Iris pigment epithelial cell (primary cell): ENCODE measurements at regions not wholly inside any gene's neighbourhood (a gene's known extent, or its start where the extent isn't known, plus 50 kb on each side); places are given as distances from the start of the nearest gene placed in this dataset.

Experiments used
- DNase-seq: peaks from one replicate; pipeline ENCODE4 v3.0.0-alpha.2; 2011; ENCODE audit warnings: low read depth

DNA sequence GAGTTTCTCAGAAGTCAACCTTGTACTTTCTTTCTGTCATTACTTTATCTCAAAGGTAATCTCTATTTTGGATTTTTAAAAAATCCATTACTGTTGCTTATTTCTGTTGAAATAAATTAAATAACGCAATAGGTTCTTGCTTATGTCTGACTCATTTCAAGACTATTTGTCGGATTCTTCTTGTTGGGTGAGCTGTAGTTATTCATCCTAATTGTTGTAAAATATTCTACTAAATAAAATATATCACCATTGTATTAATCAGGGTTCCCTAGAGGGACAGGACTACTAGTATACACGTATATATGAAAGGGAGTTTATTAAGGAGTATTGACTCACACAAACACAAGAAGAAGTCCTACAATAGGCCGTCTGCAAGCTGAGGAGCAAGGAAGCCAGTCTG, 403.9 kb upstream of the CYRIA start:
- no peak for DNase-seq

DNA sequence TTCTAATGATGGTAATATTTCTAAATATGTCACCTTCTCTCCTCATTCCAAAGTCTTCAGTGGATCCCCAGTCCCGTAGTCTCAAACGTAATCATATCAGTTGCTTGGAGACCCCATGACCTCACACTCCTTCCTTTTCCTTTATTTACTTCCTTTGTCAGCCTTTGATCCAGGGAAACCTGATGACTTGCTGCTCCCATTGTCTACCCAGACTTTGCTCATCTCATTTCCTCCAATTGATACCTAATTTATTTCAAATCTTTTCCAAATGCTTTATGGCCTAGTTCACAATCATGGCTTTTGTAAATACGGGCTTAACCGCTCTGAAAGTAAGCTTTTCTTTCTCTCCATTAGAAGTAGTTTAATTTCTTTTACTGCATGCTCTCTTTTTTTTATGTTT, 402.4 kb upstream of the CYRIA start:
- no peak for DNase-seq

DNA sequence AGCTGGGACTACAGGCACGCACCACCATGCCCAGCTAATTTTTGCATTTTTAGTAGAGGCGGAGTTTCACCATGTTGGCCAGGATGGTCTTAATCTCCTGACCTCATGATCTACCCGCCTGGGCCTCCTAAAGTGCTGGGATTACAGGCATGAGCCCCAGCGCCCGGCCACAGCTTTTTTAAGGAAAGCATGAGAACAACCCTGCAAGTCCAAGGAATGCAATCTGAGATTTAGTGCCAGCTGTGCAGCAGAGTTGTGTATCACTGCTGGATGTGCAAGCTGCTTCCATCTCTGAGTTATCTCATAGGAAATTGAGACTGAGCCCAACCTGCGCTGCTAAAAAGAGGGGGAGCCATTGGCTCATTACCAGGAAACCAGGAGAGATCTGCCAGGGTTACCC, 399.9 kb upstream of the CYRIA start:
- DNase-seq: no peak

DNA sequence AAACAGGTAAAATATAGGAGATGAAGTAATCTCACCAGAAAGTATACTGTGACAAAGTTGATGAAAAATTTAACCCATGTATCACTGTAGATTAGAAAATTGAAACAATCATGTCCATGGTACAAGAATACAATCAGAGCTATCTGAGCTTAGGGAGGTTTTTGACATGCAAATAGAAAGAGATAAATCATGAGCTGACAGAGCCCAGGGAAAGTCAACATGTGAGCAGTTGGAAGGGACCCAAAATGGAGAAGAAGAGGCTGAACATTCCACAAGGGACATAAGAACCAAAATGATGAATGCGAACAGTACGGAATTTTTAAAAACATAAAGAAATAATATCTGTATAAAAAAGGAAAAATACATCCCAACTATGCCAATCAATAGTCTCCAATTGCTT, 395.4 kb upstream of the CYRIA start:
- no peak for DNase-seq

DNA sequence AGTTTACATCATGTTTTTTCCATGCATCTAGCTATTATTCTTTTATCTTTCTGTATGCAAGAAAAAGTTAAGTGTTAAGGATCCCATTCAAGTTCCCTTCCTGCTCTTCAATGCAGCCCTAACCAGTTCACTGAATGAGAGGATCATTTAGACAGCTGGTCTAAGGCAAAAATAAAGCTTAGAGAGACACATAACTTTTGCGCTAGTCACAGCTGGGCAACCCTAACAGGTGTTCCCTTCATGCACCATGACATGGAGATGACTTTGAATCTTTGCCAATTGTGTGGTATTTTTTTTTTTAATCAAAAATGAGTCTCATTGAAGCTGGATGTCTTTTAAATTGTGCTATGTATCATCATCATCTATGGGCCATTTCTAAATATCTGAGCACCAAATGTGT, 393.8 kb upstream of the CYRIA start:
- no peak for DNase-seq

DNA sequence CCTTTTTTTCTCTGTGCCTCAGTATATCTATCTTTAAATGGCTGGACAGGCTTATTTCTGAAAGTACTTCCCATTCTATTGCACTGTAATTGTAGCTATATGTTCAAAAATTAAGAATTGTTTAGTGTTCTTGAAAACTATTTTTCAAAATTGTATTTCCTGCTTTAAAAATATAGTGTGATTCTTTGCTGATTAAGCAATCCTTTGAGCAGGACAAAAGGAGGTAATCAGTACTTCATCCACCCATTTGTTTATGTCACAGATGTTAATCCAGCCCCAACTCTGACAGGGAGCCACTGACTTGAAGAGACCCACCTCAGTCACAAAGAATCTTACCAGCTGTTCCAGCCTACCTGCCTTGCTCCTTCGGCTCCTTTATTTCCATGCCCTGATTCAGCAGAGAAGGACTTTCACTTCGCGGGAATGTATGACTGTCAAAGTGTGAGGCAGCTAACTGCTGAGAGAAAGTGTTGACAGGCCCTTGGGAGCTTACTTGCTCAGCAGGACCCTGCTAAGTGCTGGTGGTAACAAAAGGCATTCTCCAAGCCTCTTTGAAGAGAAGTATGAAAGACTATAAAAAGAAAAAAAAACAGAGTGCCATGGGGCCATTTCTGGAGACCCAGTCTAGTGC, 393.3 kb upstream of the CYRIA start:
- DNase-seq: no peak

DNA sequence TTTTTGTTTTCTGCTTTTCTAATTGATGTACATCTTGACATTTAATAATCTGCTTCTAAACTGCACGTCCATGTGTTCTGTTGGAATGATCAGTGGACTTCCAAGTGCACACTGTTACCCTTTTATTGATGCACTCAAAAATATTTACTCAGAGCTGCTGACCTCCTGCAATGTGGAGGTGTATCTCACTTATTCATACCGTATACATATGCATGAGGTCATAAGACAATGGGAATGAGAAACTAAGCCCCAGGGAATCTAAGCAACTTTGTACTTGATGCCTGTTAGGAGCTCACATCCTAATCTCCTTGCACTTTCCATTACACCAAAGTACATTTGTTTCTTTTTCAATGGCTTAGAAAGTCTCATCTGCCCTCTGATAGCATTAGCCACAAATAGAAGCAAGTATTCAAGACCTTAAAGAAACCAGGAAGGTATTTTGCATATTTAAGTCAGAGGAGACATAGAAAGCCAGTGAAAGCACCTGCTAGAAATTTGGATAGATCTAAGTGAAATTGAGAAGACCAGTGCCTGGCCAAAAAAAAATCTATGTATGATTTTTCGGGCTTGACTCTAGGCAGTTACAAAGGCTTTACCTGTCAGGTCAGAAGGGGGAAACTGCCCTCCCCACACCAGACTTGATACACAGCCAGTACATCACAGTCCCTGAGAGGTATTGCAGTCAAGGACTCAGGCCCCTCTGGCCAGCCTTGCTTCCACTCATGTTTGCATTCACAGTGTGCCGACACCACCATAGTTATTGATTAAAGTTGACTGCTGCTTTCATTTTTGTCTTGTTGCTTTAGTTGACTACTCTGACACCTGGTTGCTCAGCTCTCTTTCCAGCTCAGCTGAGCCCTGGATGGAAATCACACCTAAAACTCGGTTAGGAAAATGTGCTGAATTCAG, 391.7 kb upstream of the CYRIA start:
- no peak for DNase-seq

DNA sequence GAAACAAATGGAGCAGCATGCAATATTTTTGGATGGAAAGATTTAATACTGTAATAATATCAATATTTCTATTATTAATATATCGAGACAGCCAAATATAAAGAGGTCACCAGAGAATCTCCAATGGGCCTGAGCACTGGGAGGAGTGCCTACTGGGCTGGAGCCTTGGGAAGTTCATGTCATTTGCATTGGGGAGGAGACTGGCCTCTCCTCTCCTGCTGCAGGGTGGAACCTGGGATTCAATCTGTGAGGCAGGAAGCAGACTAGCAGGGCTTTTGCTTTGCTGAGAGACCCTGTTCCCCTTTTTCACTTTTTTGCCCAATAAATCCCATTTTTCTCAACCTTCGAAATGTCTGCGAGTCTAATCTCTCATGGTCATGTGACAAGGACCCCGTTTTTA, 390.6 kb upstream of the CYRIA start:
- DNase-seq: no peak

DNA sequence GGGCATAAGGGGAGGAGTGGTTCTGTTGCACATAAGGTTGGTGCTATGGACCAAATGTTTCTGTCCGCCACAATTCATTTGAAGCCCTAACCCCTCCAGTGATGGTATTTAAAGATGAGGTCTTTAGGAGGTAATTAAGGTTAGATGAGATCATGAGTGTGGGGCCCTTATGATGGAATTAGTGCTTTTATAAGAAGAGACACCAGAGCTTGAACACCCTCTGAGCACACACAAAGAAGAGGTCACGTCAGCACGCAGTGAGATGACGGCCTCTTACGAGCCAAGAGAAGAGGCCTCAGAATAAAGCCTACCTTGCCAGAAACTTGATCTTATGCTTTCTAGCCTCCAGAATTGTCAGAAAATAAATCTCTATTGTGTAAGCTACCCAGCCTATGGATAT, 386.4 kb upstream of the CYRIA start:
- no peak for DNase-seq

DNA sequence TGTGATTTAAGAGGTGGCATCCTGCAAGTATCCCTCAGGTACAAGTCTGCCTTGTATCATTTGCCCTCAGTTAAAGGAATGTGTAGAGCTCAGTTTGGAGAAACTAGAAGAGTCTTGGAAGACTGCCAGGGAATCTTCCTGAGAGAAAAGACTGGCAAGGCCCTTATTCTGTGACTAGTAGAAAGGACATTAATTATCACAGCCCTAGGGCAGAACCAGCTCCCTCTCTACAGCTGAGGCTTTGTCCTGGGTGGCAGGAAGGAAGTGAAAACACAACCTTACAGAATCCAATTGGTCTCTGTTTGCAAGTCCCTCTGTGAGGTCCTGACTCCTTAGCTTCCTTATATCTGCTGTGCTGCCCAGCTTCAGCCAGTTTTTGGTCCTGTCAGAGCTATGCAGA, 385.9 kb upstream of the CYRIA start:
- no peak for DNase-seq

DNA sequence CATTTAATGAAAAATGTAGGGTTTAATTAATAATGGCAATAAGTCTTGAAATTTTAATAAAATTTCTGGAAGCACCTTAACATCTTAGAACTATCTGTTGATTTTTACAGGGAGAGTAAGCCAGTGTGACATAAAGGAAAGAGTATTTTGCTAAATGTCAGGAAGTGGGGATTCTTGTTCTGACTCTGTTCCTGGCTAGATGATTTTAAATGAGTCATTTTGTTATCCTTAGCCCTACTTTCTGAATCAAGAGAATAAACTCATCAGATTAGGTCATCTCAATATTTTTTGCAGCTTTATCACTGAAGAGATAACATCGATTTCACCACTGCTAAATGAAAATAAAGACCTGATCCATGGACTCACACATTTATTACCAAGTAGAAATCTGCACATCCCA, 377.5 kb upstream of the CYRIA start:
- DNase-seq: peak; percentile 69

DNA sequence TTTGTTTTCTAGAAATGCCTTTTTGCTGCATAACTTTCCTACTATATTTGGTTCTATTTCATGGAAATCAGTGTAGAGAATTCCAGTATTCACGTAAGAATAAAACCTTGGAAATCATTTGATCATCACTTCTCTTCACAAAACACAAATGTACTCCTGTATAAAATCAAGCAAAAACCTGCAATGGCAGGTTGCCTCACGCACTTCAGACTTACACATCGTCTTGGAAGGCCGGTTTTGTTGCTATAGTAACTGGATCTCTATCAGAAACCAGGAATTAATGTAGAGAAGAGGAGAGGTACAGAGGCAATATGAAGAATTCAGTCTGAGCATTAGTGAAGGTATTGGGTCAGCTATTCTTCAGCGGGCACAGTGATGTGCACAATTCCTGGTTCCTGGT, 370.7 kb upstream of the CYRIA start:
- no peak for DNase-seq

DNA sequence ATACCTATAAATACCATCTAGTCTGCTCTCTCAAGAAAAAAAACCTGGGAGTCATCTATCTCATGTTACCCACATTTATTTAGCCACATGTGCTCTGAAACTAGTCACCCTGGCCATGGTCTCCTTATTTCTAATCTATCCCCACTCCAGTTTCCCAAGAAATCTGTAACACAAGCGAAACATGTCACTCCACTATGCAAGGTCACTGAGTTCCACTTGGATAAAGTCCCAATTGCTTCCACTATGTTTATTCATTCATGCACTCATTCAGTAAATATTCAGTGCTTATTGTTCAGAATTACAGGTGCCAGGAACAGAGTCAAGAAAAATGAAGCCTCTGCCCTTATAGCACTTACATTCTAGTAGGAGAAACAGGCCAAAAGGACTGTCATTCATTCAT, 369.4 kb upstream of the CYRIA start:
- peak; percentile 80 for DNase-seq

DNA sequence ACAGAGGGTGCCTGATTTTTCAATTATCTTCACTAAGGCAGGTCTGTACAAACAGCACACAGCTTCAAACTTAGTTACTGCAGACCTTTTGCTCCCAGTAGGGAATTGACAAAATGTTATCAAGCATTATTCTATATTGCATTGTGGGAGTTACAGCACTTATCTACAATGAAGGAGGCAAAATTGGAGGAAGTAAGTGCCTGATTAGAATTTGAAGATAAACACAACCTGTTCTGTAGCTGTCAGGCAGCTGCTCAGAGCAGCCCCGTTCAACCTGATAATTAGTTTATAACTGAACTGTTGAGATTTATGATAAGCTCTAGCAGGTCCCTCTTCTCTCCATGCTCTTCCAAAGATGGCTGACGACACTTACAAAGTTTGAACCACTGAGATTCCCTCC, 364.4 kb upstream of the CYRIA start:
- DNase-seq: no peak

DNA sequence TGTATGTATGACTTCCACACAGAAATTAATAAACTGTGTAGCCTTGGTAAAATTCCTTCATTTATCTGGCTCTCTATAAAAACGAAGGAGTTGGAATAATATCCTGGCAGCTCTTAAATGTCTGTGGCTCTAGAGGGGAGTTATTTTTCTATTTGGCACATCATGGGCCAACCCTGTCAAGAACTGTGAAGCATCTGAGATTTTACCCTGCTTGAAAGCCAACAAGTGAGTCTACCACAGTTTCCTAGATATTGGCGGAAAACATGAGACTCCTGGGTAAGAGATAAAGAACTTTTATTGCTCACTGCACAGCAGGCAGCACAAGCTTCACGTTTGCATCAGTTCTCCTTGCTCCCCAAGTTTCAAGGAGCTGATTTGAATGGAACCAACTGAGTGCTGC, 346.7 kb upstream of the CYRIA start:
- no peak for DNase-seq

DNA sequence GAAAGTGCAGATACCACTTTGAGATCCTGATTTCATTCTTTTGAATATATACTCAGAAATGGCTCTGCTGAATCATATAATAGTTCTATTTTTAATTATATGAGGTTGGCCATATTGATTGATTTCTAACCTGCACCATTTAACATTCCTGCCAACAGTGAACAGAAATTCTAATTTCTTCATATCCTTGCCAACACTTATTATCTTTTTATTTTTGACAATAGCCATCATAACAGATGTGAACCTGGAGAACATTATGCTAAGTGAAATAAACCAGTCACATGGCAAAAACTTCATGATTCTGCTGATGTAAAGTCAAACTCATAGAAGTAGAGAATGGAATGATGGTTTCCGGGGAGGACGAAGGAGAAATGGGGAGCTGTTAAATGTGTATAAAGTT, 344.5 kb upstream of the CYRIA start:
- no peak for DNase-seq

DNA sequence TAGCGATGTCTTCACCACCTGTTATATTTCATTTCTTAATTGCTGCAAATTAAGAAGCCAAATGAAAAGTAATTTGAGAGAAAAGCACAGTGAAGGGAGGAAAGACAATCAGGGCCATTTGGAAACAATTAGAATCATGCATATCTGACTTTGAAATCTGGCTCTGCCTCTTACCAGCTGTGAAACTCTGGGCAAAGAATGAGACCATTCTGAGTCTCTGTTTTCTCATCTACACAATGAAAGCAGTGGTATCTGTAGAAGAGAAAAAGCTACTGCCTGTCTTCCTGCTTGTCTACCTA, 334.5 kb upstream of the CYRIA start:
- DNase-seq: no peak

DNA sequence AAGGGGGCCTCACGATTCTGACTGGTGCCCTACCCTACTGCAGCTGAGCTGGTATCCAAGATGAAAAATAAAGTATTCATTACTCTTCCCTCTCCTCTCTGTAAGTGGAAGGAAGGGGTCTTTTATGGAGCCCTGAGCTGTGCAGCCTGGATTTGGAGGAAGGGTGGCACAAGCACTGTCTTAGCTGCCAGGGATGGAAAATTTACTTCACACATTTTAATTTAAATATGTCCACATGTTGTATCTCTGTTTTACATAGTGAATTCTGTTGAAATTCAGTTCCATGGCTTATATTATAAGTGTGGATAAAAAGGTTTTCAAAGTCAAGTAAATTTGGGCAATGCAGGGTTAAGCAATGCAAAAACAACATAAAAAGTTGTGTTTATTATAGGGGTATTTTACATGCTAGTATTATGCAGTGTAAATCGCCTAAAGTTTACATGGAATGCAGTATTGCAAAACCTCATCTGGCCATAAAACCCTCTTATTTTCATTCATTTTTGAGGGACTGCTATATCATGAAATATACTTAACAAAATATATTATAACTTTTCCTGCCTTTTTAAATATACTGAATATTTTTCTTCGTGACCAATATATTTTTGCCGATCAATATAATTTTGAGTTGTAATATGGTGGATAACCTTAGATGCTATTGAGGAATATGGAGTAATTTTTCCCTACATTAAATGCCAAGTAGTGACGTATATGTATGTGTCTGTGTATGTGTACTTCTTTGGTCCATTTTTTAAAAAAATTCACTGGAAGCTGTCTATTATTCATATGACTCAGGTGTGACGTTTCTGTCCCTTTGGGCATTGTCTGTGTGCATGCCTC, 333.9 kb upstream of the CYRIA start:
- no peak for DNase-seq

DNA sequence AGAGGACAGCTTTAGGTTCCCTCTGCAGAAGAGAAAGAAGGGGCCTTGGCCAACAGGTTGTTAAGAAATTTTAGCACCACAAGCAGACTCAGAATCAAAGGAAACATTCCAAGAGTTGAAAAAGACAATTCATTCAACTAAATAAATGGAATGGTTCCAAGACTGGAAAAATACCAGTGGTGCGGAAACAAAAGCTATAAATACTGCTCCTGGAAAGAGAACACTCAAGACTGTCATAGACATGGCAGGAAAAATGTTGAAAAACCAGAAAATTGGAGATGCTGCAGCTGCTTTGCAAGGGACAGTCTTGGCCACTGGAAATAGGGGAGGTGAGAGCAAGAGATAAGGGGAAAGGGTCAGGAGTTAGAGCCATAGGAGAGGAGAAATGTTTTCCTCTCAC, 312.7 kb upstream of the CYRIA start:
- DNase-seq: no peak

DNA sequence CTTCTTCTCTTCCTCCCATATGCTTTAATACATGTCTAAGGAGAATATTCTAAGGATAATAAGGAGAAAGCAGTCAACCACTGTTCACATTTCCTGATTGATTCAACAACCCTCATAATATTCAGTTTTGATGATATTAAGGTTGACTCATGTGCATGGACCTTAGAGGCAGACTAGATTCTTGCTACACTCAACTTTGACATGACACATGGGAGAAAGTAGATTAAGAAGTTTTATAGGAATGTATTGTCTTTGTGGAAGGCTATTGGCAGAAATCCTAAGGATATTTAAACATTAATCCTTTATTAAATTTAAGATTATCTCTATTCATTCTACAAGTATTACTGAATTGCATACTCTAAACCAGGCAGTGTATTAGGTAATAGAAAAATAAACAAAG, 309.1 kb upstream of the CYRIA start:
- peak; percentile 6 for DNase-seq

DNA sequence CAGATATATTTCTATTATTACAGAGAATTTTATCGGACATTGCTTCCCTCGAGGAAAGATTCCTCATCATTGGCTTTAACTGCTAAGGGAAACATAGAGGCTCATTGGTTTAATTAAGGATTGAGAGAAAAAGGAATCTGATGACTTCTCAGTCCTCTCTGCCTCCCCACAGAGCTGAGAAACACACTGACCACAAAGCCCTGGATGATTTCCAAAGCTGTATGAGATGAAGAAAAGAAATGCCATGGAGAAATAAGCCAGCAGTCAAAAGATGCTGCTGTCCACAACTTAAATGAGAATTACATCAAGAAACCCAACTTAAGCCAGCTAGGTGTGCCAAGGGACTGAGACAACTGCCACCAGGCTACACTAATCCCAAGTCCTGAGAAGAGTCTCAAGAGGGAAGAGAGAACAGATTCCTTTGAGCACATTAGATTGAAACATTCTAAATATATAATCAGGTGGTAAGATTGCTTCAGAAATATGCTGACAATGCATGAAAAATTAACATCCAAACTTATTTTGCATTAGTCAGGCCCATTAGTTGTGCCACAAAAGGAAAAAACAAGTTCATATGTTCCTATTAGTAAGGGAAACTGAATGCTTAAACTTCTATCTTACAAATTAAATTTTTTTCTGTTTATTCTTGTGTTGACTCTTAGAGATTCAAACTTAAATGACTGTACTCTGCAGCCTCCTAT, 308.1 kb upstream of the CYRIA start:
- DNase-seq: peak; percentile 53

DNA sequence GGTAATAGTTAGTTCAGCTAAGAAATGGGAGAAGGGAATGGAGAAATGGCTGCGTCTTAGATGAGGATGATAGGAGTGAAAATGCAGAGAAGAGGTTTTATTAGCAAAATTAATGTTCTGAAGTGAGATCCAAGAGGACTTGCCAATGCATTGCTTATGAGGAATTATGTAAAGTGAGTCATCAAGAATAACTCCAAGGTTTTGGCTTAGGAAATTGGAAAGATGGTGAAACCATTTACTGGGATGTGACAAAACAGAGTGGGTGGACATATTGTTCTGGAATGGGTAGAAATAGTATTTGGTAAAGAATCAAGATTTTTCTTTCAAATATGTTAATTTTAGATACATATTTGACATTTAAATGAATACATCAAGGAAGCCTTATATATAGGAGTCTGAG, 306.6 kb upstream of the CYRIA start:
- peak; percentile 3 for DNase-seq
